ENCODE measurements at regions not wholly inside any gene's neighbourhood (a gene's known extent, or its start where the extent isn't known, plus 50 kb on each side); places are given as distances from the start of the nearest gene placed in this dataset.

DNA sequence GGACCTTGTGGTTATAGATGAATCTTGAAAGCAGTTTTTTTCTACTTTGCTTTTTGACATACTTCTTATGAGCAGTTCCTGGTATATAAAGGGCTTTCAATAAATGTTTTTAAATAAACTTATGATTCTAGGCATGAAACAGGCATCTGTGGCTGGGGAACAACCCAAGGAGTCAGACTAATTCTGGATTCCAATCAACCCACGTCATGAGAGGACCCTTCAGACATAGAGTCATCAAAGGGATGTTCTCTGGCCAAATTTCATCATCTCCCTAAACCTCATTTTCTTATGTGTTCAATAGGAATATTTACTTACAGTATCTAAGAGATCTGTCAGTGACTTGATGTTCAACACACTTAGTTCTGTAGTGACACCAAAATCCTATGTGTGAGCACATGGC is 243.8 kb upstream of the ZNF462 start:
- Histone ChIP-seq H2BK5ac (ENCODE audit: low read depth, low read length) (no peak overlapping the region), H3K23ac (ENCODE audit: insufficient read length) (no peak overlapping the region), H3K18ac (ENCODE audit: extremely low read depth, low read length) (no peak overlapping the region), H3K14ac (ENCODE audit: insufficient read length) (no peak overlapping the region), H4K91ac (replicated peaks; ENCODE audit: insufficient read length, low read length) (no peak overlapping the region), H3K9ac (replicated peaks in 1 of 4; ENCODE audit: extremely low read depth in 1 of 4, low read depth in 3 of 4, low read length in 3 of 4) (no peak overlapping the region), H4K20me1 (replicated peaks in 1 of 2; ENCODE audit: control insufficient read depth in 1 of 2, insufficient read depth in 2 of 2, low read length in 2 of 2) (no peaks in the 10 kb centered on the region), H3K9me3 (ENCODE audit: insufficient read depth in 2 of 2, low read depth in 1 of 2, low read length in 1 of 2) (no peaks in the 10 kb centered on the region), H3K4me3 (ENCODE audit: extremely low read depth in 1 of 4, insufficient read depth in 2 of 4, low read depth in 3 of 4, low read length in 4 of 4) (no peak overlapping the region), H3K79me1 (ENCODE audit: low read depth, low read length) (no peaks in the 10 kb centered on the region), H3K23me2 (ENCODE audit: low read depth, low read length) (no peaks in the 10 kb centered on the region), H2AFZ (ENCODE audit: low read length) (no peak overlapping the region), H3K4ac (replicated peaks; ENCODE audit: insufficient read length, low read depth, low read length) (no peak overlapping the region), H2AK5ac (ENCODE audit: low read depth, low read length) (no peak overlapping the region), H3K4me2 (ENCODE audit: insufficient read depth in 1 of 2, low read depth in 2 of 2, low read length in 2 of 2) (no peak overlapping the region), H2BK120ac (replicated peaks; ENCODE audit: low read depth, low read length) (no peak overlapping the region), H2BK20ac (ENCODE audit: low read length) (no peak overlapping the region), H3K56ac (replicated peaks; ENCODE audit: insufficient read length, low read depth, low read length) (no peak overlapping the region), H4K5ac (ENCODE audit: insufficient read length, low read depth, low read length) (no peak overlapping the region), H2BK15ac (ENCODE audit: low read length) (no peak overlapping the region), H3K79me2 (ENCODE audit: control insufficient read depth in 1 of 2, insufficient read depth in 2 of 2, low read length in 2 of 2) (no peaks in the 10 kb centered on the region), H3K27me3 (replicated peaks in 1 of 4; ENCODE audit: control insufficient read depth in 3 of 4, extremely low read depth in 1 of 4, insufficient read depth in 3 of 4, low read length in 3 of 4) (no peaks in the 10 kb centered on the region; a peak in 1 of 7 replicates), H2BK12ac (ENCODE audit: low read depth, low read length) (no peak overlapping the region), H4K8ac (ENCODE audit: extremely low read depth, insufficient read depth, low read length) (no peak overlapping the region), H3K4me1 (replicated peaks in 1 of 4; ENCODE audit: control insufficient read depth in 3 of 4, insufficient read depth in 4 of 4, low read length in 3 of 4) (peaks cover 8 to 17% (median 13%) of the 10 kb centered on the region in 4 experiments; a peak in 6 of 7 replicates), H3K36me3 (ENCODE audit: control insufficient read depth in 2 of 4, insufficient read depth in 4 of 4, low read length in 3 of 4) (no peaks in the 10 kb centered on the region), H3K27ac (ENCODE audit: low read depth, low read length) (no peak overlapping the region)
- CTCF ChIA-PET (ENCODE audit: partially characterized antibody) = interaction anchor here (0.9 kb wide), 1 partner anchor 269 kb away, joined by 3 read pairs; no protein-coding TSS in a partner anchor
- TF ChIP-seq SIRT6 (IDR thresholded peaks at IDR 0.05; ENCODE audit: low read length) (no peak), SAP30 (IDR thresholded peaks at IDR 0.05; ENCODE audit: insufficient read depth, insufficient replicate concordance, low read length) (no peak), PHF8 (conservative IDR thresholded peaks at IDR 0.05; ENCODE audit: low read depth, low read length) (no peak), RAD21 (IDR thresholded peaks at IDR 0.05 in 1 of 2, conservative IDR thresholded peaks at IDR 0.05 in 1 of 2; ENCODE audit: low read depth in 2 of 2, low read length in 2 of 2) (no peak), CTBP2 (IDR thresholded peaks at IDR 0.05; ENCODE audit: borderline replicate concordance, insufficient read depth, insufficient read length, low read length) (no peak), BACH1 (IDR thresholded peaks at IDR 0.05; ENCODE audit: low read length) (no peak), BRCA1 (IDR thresholded peaks at IDR 0.05; ENCODE audit: low read depth, low read length) (no peak)
- 100% methylated on average over 1 of the region's 1 CpG; no CpG with 5 or more reads in 1 of the 2 experiments for WGBS, 2 experiments (ENCODE audit: extremely low coverage in 1 of 2, insufficient coverage in 1 of 2, insufficient read length in 1 of 2, insufficient replicate concordance in 2 of 2, low coverage in 1 of 2, low lambda C conversion rate in 2 of 2, missing lambda C conversion rate in 1 of 2)
- no peak for FAIRE-seq
- no peak for DNase-seq (ENCODE audit: low read depth in 1 of 2, low spot score in 2 of 2)
- POLR2A ChIA-PET (ENCODE audit: partially characterized antibody) = no interaction called here

Data from H1 (cell line).